ENCODE measurements at regions not wholly inside any gene's neighbourhood (a gene's known extent, or its start where the extent isn't known, plus 50 kb on each side); places are given as distances from the start of the nearest gene placed in this dataset.

GRCh38 chr18:56270671-56271250 is 367.6 kb downstream of the TXNL1 start:
- FAIRE-seq: no peak

GRCh38 chr18:56269958-56270357 is 368.4 kb downstream of the TXNL1 start:
- no peak for FAIRE-seq

GRCh38 chr18:56268952-56269351 is 369.4 kb downstream of the TXNL1 start:
- FAIRE-seq: no peak

- FAIRE-seq: no peak
Measured at GRCh38 chr18:56267334-56267733, 371.1 kb downstream of the TXNL1 start.

GRCh38 chr18:56258178-56258577 is 380.2 kb downstream of the TXNL1 start:
- no peak for FAIRE-seq

- FAIRE-seq: no peak
Measured at GRCh38 chr18:56257205-56257604, 381.2 kb downstream of the TXNL1 start.

DNA sequence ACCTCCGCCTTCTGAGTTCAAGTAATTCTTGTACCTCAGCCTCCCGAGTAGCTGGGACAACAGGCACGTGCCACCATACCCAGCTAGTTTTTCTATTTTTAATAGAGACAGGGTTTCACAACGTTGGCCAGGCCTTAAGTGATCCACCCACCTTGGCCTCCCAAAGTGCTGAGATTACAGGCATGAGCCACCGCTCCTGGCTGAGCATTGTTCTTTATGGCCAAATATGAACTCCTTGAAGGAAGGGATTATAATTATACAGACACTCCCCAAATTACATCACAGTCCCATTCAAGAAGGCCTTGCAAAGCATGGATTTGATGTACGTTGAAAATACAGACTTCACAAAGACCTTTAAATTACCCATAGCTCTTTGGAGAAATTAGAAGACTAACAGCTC is 381.7 kb downstream of the TXNL1 start:
- no peak for FAIRE-seq

DNA sequence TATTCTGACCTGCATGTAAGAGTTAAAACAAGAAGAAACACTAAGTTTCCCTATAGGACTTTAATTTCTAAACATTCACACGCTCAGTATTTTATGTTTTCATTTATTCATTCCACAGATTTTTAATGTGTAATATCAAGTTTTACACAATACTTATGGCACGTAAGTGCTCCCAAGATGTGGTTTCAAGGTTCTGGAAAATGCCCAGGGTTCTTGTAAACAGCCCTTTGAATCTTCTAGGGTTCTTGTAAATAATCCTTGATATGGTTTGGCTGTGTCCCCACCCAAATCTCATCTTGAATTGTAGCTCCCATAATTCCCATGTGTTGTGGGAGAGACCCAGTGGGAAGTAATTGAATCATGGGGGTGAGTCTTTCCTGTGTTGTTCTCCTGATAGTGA is 383.0 kb downstream of the TXNL1 start:
- no peak for FAIRE-seq

GRCh38 chr18:56252456-56252855 is 385.9 kb downstream of the TXNL1 start:
- no peak for FAIRE-seq

DNA sequence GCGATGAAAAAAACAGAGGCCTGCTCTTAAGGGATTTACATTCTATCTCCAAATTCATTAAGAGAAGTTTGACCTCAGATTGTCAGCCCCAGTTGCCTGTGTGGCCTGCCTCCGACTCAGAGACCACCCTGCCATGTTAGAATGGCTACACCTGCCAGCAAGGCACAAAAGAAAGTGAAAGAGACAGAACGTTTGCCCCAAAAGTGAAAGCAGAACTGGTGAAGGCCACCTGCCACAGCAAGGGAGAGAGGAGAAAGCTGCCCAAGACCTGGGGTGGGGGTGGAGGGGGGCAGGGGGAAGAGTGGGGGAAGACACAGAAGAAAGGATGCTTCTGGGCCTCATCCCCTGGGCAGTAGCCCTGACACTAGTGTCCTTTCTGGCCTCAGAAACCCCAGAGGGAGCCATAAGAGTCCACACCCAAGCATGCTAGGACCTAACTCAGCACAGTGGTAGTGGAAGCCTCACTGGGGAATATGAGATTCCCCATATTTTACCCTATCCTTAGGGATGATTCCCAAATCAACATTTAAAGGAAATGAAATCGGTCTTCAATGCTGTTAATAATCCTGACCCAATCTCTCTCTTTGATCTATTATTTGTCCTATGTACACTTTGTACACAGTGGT is 389.7 kb downstream of the TXNL1 start:
- FAIRE-seq: no peak

- FAIRE-seq: no peak
Measured at GRCh38 chr18:56246916-56247315, 391.5 kb downstream of the TXNL1 start.

GRCh38 chr18:56245866-56246580 is 392.4 kb downstream of the TXNL1 start:
- FAIRE-seq: no peak

DNA sequence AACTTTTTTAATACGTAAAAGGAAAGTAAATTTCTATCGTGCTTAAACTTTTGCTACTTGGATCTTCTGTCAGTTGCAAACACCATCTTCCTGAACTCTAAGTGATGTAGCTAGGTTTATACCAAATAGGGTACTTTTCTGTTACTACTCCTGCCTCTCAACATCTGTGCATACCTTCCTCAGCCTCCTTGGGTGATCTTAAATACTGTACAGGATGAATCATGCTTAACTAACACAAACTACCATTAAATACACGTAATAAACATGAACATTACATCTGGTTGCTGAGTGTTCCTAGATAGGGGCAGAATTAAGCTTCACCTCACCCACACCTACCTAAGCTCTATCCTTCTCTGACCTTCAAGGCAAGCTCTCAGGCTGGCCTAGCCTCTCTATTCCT is 398.0 kb downstream of the TXNL1 start:
- no peak for FAIRE-seq

DNA sequence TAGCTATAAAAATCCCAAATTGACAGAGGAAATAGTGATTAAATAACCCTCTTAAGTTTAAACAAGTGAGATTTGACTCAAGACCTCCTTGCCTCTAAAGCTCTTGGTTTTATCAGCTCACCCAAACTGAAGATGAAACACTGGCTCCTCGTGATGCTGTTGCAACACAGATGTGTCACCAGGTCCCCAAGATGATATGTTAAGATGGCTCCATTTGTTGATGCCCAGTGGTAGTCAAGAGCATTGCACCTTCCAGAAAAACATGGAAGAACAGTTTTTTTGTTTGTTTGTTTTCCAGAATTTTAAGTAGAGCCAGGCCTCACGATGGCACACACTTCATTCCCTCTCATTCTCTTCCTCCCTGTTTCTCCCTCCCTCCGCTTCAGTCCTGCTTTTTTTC is 399.8 kb downstream of the TXNL1 start:
- no peak for FAIRE-seq

- no peak for FAIRE-seq
Measured at GRCh38 chr18:56235481-56236013, 402.8 kb downstream of the TXNL1 start.

DNA sequence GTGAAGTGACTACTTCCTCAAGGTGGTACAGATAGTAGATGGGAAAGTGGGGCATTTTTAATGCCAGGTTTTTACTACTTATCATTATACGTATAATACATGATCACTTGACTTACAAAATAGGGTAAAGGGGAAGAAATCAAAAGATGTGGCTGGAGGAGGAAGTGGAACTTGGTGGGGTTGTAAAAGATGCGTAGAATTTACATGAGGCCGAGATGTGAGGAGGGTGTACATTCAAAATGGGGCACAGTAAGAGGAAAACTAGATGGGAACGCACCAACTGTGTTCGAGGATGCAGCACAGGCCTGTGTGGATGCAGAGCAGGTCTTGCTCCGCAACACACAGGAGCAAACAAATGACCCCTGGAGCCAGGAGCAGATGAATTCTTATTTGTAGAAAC is 403.3 kb downstream of the TXNL1 start:
- FAIRE-seq: no peak

DNA sequence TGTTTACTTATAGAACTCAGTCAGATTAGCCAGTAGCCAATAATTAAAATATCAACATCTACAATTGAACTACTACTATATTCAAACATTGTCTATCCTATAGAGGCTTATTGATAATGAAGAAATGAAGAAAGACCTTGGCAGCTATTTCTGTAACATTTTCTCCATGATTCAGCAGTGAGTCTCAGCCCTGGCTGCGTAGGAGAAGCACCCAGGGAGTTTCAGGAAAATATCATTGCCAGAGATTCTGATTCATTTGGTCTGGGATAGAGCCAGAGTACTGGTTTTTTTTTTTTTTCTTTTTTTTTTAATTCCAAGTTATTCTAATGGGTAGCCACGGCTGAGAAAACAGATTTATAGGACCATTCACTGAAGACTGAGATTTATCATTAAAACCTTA is 404.8 kb downstream of the TXNL1 start:
- FAIRE-seq: no peak

DNA sequence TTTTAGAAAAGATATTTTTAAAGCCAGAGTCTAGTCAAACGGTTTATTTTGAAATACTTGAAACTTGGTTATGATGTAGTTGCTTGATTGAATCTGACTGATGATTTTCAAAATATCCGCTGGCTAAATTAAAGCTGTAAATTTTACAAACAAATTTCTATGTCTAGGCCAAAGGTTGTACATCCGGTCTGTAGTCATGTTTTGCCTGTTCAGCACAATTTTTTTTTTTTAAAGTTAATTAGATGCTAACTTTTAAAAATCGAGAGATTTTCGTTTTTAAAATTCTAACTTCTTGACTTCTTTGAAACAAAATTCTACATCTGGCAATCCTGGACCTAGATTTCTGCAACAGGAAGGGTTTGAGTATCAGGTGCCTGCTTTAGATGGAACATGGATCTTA is 412.4 kb downstream of the TXNL1 start:
- no peak for FAIRE-seq

DNA sequence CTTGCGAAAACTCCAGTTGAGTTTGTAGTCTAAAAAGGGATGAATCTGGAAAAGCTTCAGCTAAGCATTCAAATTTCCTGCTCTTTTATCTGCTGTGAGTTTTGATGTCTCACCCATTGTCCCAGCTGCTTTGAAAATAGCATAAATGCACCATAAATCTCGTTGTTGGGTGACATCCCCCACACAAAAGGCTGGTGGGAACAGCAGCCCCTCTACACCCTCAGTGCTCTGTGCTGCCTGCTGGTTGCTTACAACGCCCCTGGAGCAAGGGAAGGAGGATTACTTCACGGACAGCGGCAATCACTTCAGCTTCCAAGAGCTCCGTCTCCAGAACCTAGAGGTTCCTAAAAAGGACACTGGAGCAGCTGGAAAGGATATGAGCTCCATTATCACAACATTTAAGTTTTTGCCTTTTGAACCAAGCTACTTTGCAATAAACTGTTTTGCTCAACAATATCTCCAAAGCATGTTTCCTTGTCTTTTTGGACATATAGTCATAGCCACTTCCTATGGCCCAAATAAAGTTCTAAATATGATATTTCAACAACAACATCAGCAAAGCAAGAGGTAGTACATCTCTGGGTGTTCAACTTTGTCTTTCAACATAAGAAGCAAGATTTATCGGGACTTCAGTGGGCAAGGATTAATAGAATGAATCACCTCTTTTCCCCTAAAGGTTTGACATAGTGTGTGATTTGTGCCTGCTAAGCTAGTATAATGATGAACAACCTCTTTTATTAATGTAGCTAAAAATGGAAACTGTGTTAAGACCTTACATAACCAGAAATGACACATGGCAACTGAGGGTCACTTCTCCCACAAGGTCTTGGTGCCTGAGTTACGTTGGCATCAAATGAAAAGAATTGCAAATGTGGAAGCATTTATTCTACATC is 413.5 kb downstream of the TXNL1 start:
- FAIRE-seq: no peak

DNA sequence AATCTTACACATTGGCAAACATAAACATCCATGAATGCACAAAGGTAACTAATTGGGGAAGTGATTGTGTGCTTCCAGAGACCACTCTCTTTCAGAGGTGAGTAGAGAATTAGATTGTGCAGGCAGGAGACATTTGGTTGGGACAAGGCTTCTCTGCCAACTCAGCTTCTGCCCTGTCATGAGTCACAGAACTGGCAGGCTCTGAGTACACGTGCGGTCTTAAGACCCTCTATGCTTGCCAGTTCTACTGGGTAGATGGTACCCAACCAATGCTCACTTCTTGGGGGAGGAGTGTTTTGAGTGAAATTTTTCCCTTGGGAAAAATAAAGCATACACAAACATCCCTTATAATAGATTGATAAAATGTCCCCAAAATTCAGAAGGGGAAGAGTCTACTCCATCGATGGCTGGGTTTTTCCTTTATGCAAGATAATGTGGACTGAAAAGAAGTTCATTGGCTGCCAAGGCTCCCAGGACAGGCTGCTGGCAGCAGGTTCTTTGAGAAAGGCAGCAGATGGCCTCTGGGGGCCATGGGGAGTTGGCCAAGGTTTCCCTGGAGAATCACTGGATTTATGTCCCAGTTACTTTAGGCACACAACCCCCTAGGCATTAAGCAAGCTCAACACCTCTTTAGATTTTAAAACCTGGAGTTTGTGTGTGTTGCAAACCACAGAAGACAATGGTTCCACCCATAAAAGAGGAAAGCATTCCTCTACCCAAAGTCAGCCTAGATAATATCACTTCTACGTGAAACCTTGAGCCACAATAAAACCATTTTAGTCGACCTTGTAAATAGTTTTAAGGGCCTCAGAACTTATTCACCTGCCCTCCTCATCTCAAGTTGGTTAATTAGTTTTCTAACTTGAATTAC is 417.0 kb downstream of the TXNL1 start:
- no peak for FAIRE-seq

DNA sequence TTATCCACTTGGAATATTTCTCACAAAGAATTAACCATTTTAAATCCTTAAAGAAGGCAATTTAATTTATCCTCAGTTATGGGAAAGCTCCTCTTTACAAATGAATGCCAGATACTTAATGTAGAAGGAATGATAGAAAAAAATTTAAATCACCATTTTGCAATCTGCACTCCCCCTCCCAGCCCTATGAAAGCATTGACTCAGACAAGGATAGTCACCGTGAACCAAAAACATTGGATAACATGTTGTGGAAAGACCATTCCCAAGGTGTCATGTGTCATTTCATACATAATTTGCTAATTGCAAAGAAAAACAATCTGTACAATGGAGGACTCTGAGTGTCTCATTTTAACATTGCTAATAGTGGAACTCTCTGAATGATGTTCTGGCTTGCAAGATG is 421.0 kb downstream of the TXNL1 start:
- FAIRE-seq: no peak

GRCh38 chr18:56214706-56215105 is 423.7 kb downstream of the TXNL1 start:
- no peak for FAIRE-seq

Data from colon (tissue), 2 donors.